Thyroid gland (tissue), 4 donors: ENCODE measurements at regions not wholly inside any gene's neighbourhood (a gene's known extent, or its start where the extent isn't known, plus 50 kb on each side); places are given as distances from the start of the nearest gene placed in this dataset.

ENCODE experiments used
- POLR2A ChIP-seq, 2 donors: fragments of 450-650 bp; IDR thresholded peaks; one replicate each; pipeline ENCODE4 v1.6.1; 2017; ENCODE audit warnings: antibody characterized with exemption in 2 of 2, mild to moderate bottlenecking in 2 of 2, moderate library complexity in 1 of 2
- TF ChIP-seq, protein P1 (sequence below), 6 experiments: fragments of 200-600 bp in 3 of 6; fragments of 450-650 bp in 3 of 6; sonication (generic) in 3 of 6; IDR thresholded peaks; one replicate each; pipeline ENCODE4 v1.5.1; 2016 to 2019; ENCODE audit warnings: antibody characterized with exemption in 6 of 6, mild to moderate bottlenecking in 2 of 6, inconsistent platforms in 1 of 6, moderate library complexity in 1 of 6

DNA sequence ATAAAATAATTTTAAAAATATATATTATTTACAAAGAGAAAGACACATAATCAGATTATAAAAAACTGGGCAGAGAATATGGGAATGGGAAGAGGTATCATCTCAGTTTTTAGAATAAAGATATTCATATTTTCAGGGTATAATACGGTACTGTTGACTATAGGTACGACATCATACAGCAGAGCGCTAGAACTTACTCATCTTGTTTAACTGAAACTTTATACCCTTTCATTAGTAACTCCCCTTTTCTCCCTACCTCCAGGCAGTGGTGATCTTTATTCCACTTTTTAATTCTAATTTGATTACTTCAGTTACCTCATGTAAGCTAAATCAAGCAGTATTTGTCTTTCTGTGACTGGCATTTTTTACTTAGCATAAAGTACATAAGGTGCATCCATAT, 742.1 kb downstream of the MTRR start:
- TF ChIP-seq, protein P1, sequence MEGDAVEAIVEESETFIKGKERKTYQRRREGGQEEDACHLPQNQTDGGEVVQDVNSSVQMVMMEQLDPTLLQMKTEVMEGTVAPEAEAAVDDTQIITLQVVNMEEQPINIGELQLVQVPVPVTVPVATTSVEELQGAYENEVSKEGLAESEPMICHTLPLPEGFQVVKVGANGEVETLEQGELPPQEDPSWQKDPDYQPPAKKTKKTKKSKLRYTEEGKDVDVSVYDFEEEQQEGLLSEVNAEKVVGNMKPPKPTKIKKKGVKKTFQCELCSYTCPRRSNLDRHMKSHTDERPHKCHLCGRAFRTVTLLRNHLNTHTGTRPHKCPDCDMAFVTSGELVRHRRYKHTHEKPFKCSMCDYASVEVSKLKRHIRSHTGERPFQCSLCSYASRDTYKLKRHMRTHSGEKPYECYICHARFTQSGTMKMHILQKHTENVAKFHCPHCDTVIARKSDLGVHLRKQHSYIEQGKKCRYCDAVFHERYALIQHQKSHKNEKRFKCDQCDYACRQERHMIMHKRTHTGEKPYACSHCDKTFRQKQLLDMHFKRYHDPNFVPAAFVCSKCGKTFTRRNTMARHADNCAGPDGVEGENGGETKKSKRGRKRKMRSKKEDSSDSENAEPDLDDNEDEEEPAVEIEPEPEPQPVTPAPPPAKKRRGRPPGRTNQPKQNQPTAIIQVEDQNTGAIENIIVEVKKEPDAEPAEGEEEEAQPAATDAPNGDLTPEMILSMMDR (IDR thresholded peaks at IDR 0.05): no peak
- TF ChIP-seq POLR2A (IDR thresholded peaks at IDR 0.05): no peak
